OCI-LY7 (cell line): ENCODE measurements at regions not wholly inside any gene's neighbourhood (a gene's known extent, or its start where the extent isn't known, plus 50 kb on each side); places are given as distances from the start of the nearest gene placed in this dataset.

Source experiments
- CTCF ChIP-seq: fragments of 200-600 bp; sonication (generic); conservative IDR thresholded peaks from 2 replicates; pipeline ENCODE4 v1.5.1; 2014; ENCODE audit warnings: mild to moderate bottlenecking, antibody characterized with exemption, low read length, moderate library complexity, mixed read lengths
- EZH2phosphoT487 ChIP-seq: fragments of 200-600 bp; sonication (generic); IDR thresholded peaks from 2 replicates; pipeline ENCODE4 v1.6.1; 2018; ENCODE audit warnings: low read depth, borderline replicate concordance, mild to moderate bottlenecking, mixed run types, antibody characterized with exemption, low read length, moderate library complexity, mixed read lengths

- no peak for TF ChIP-seq CTCF
- no peak for TF ChIP-seq EZH2phosphoT487
These were observed 381.6 kb downstream of the FOXG1 start for GRCh38 chr14:29148221-29148620.
